ENCODE measurements at regions not wholly inside any gene's neighbourhood (a gene's known extent, or its start where the extent isn't known, plus 50 kb on each side); places are given as distances from the start of the nearest gene placed in this dataset.

- TF ChIP-seq GATA3 (IDR thresholded peaks at IDR 0.05; ENCODE audit: low read depth, low read length) (no peak), GATA2 (IDR thresholded peaks at IDR 0.05; ENCODE audit: low read depth, low read length) (no peak)
Observed at GRCh38 chr5:66361070-66361469, 217.0 kb downstream of the SREK1 start.
